GM18505 (cell line): ENCODE measurements at regions not wholly inside any gene's neighbourhood (a gene's known extent, or its start where the extent isn't known, plus 50 kb on each side); places are given as distances from the start of the nearest gene placed in this dataset.
"Not testable (repeated sequence)": the region's sequence is repeated elsewhere in the genome, so short reads cannot be mapped to it uniquely, and the experiment has no call there.

Experiments used
- ATAC-seq: cut with Tn5 transposase; IDR thresholded peaks from one replicate; pipeline ENCODE4 v1.9.1; 2021; ENCODE audit not compliant: unreplicated experiment
- POLR2A ChIP-seq: IDR thresholded peaks from 4 replicates; pipeline ENCODE4 v1.6.1; 2011; ENCODE audit warnings: borderline replicate concordance; ENCODE audit not compliant: insufficient read depth, insufficient read length; ENCODE audit errors: extremely low read depth

DNA sequence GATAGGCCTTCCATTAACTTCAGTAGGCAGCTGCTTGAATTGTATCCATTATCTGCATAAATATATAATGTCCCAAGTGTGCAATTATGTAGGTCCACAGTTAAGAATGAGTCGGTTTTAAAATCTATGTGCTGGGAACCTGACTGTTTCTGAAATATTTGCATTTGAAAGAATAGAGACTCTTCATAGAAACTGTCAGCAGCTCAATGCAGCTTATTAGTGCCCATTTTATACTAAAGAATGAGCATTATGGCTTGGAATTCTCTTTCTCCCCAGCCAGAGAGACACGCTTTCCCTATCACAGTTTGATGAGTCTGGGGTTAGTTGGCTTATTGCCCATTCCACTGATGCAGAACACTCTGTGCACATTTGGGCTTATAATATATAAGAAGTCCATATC, 202.0 kb upstream of the PCDH7 start:
- no peak for TF ChIP-seq POLR2A
- no peak for ATAC-seq

DNA sequence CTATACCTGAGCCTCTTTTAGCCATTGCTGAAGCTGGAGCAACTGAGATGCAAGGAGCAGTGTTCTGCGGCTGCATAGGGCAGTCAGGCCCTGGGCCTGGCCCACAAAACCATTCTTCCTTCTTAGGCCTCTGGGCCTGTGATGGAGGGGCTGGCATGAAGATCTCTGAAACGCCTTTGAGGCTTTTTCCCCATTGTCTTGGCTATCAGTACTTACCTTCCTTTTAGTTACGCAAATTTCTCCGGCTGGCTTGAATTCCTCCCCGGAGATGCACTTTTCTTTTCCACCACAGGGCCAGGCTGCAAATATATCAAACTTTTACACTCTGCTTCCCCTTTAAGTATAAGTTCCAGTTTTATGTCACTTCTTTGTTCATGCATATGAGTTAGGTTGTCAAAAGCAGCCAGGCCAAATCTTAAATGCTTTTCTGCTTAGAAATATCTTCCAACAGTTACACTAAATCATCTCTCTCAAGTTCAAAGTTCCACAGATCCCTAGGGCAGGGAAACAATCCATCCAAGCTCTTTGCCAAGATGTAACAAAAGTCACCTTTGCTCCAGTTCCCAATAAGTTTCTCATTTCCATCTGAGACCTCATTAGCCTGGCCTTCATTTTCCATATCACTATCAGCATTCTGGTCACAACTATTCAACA, 194.4 kb upstream of the PCDH7 start:
- no peak for ATAC-seq

DNA sequence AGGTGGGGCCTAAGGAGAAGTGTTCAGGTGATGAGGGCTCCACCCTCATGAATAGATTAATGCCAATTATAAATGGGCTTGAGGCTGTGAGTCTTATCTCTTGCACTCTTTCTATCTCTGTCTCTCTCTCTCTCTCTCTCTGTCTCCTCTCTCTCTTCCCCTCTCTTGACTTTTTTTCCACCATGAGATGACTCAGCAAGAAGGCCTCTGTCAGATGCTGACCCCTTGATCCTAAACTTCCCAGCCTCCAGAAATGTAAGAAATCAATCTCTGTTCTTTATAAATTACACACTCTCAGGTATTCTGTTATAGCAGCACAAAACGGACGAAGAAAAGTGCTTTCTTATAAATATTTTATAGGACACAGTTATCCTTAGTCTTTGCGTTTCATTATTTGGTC, 184.9 kb upstream of the PCDH7 start:
- no peak for ATAC-seq
- no peak for TF ChIP-seq POLR2A

More for the DNA sequence above, 194.4 kb upstream of the PCDH7 start:
- TF ChIP-seq POLR2A = no peak

DNA sequence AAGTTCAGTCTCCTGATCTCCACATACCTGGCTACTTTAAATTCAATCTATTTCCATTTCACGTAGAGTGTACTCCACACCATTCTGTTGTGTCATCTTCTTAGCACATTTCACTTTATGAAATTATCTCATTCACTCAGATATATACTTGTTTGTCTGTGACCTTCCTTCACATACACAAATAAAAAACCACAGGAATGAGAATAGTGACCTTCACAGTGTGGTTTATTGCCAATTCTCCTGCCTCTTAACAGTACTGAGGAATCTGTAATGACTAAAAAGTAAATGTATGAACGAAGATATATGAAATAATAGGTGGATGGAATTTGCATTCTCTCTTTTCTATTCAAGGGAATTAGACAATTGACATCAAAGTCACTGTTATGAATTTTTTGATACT, 183.9 kb upstream of the PCDH7 start:
- no peak for TF ChIP-seq POLR2A
- no peak for ATAC-seq

DNA sequence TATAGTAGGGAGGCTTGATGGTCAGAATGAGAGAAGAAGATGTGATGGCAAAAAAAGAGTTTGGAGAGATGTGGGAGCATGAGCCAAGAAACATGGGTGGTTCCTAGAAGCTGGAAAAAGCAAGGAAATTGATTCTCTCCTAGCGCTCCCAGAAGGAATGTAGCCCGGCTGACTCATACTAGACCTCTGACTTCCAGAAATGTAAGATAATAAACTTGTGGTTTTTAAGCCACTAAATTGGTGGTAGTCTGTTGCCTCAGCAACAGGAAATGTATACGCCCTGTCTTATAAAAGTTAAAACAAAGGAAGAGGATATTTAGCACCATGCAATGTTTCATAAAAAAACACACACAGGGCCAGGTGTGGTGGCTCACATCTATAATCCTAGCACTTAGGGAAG, 182.7 kb upstream of the PCDH7 start:
- TF ChIP-seq POLR2A = no peak
- no peak for ATAC-seq

DNA sequence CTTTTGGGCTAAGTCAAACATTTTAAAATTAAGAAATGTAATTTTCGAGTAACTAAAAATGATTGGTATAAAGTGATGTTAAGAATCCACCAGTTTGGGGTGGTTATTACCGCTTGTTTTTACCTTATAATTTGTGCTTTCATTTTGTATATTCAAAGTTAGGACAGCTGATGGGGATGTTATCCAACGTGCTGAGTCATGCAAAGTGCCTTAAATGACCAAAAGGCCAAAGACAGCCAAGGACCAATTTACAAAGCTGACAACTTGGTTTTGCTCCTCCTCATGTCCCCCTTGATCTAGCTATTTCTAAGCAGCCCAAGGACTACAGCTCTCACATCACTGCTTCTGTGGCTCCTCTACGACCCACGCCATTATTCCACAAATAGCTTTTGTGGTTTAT, 181.4 kb upstream of the PCDH7 start:
- no peak for ATAC-seq
- TF ChIP-seq POLR2A = no peak

DNA sequence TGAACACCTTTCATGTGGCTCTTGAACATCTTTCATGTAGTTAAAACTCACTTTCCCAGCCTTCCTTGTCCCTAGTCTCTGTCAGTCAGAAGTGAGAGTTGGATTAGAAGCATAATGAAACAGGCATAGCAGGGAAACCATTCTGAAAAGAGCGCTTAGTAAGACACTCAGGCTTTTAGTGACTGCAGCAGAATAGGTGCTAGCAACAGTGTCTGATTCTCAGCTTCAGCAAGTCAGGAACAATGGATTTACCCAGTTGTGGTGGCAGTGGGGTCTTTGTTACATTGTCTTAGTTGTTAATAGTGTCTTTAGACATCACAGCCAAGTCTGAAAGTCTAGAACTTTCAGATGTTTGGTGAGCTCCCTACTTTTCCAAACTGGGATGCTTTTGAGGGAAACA, 177.1 kb upstream of the PCDH7 start:
- no peak for TF ChIP-seq POLR2A
- no peak for ATAC-seq

DNA sequence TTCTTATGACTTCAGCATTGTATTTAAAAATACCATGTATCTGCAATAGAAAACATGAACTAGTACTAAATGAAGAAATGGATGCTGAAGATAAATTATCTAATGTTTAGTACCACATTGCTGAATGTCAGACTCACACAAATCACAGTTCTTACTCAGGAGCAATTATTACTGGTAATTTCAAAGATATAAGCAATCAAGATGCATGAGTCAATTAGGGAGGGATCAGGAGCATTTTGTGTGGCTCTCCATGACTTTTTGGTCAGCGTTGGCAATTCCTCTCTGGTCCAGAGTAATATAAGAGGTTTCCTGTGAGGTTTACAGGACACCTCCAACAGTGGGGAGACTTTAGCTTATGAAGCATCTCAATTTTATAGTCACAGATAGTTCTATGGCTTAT, 167.0 kb upstream of the PCDH7 start:
- no peak for TF ChIP-seq POLR2A
- ATAC-seq = no peak

DNA sequence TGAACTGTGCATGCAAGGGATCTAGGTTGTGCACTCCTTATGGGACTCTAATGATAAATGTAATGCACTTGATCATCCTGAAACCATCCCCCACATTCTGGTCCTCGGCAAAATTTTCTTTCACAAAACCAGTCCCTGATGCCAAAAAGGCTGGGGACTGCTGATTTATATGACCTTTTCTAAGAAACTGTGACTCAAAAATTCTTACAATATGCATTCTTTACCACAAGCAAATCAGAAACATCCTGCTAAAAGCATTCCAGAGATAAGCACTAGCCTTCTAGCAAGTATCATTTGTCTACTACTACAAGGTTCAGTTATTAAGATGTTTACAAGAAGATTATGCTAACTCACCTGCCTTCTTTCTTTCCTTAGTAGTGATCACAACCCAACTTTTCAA, 166.5 kb upstream of the PCDH7 start:
- ATAC-seq = no peak
- TF ChIP-seq POLR2A = no peak

DNA sequence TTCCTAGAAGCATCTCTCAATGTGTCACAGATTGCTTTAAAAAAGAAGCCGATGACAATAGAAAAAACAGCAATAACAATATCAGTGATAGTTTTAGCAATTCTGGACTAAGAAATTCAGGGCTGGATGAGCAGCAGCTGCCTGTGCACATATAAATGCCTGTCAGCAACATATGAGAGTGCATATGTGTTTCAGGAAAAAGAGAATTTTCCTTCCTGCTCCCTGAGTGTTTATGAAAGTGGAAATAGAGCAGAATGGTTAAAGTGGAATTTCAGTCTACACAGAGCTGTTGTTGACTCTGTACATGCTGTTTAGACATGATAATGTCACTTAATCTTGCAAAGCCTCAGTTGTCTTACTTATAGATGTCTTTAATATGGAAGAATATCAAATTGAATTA, 164.4 kb upstream of the PCDH7 start:
- TF ChIP-seq POLR2A = no peak
- ATAC-seq = no peak

DNA sequence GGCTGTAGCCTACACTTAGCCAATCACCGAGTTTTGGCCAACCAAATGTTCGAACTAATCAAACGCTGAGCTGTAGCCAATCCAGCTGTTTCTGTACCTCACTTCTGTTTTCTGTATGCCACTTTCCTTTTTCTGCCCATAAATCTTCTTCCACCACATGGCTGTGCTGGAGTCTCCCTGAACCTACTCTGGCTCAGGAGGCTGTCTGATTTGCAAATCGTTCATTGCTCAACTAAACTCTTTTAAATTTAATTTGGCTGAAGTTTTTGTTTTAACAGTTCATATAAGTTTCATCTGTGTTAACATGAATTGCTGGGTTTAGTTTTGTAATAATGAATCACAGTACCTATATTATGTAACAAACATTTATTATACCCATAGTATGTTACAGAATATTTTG, 160.7 kb upstream of the PCDH7 start:
- no peak for ATAC-seq
- TF ChIP-seq POLR2A = no peak

DNA sequence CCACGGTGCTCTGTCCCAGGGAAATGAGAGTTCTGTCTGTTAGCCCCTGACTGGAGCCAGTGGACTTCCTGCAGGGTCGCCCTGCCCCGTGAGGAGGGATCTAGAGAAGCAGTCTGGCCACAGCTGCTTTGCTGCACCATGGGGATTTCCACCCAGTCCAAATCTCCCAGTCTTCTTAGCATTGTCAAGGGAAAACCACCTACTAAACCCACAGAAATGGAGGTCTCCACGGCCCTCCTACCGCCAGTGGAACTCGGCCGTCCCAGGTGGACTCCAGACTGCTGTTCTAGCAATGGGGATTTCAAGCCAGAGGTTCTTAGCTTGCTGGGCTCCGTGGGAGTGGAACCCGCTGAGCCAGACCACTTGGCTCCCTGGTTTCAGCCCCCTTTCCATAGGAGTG, 133.3 kb upstream of the PCDH7 start:
- no peak for ATAC-seq
- no peak for TF ChIP-seq POLR2A

DNA sequence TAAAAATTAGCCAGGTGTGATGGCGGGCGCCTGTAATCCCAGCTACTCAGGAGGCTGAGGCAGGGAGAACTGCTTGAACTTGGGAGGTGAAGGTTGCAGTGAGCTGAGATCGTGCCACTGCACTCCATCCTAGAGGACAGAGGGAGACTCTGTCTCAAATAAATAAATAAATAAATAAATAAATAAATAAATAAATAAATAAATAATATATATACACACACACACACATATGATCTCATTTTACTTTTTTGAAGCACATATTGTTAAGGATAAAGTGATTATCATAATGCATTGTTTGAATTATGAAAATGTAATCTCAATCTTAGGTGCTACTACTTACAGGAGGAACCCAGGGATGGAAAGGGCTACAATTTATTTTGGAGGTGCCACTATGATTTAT, 130.5 kb upstream of the PCDH7 start:
- ATAC-seq = not testable (repeated sequence)

DNA sequence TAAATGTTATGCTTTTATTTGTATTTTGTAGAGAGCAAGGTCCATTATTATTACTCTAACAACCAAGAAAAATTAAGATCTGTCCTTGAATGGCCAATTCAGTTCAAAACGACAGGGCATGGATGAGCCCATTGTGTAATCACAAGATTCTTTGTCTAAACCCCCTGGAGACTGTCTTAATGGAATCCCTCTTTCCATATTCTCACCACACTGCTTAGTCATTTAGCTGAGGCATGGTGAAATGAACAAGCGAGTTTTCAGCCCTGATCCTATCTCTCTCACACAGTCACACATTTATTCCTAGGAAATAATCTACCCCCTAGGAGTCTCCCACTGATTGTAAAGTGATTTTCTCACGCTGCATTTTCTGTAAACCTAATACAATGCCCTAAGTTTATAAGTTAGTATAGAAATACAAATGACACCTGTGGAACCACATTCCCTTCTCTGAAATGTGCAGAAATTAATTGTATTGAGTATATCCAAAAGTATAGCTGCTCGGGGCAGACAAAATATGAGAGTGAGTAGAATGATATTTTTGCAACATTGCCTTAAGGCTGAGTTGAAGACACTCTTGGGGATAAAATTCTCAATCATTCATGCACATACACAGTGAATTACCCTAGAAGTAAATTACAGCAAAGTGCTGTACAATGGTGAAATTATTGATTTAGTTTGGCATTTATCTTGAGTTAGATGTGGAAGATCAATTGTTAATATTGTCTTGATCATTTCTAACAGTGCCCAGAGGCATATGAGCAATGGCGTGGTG, 119.7 kb upstream of the PCDH7 start:
- no peak for ATAC-seq
- no peak for TF ChIP-seq POLR2A

DNA sequence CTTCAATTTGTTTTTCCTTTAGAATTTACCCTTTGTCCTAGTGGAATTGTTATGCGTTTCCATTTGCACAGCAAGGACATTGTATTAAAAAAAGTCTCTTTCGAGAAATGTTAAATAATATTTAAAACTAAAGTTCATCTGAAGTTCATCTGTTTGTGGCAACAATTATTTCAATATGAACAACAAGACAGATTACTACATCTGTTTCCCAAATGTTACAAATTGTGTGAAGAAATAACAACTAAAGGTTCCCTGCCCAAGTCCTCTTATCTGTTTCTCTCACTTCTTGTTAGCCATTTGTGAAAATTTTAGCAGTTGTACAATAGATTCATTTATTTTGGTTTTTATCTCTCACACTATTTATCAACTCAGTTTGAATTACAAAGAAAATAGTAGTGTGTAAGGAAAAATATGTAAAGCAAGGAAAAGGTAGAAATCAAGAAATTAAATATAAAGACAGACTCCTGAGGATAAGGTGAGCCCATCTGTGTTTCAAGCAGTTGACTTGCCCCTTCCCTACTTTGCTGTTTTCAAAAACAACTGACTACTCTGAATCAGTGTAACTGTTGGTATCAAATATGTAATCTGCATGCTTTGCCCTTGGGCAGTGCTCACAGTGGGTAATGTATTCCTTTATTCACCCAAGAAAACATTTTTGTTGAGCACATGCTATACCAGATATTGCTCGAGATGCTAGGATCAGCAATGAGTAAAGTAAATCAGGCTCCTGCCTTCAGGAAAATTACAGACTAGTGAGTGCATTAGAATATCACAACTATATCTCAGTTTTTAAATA, 118.9 kb upstream of the PCDH7 start:
- ATAC-seq = no peak
- no peak for TF ChIP-seq POLR2A
